ENCODE measurements at regions not wholly inside any gene's neighbourhood (a gene's known extent, or its start where the extent isn't known, plus 50 kb on each side); places are given as distances from the start of the nearest gene placed in this dataset.

- no peak for DNase-seq (ENCODE audit: low read depth in 3 of 3)
Observed at GRCh38 chr9:93900971-93901861, 53.9 kb downstream of the BARX1 start.

DNA sequence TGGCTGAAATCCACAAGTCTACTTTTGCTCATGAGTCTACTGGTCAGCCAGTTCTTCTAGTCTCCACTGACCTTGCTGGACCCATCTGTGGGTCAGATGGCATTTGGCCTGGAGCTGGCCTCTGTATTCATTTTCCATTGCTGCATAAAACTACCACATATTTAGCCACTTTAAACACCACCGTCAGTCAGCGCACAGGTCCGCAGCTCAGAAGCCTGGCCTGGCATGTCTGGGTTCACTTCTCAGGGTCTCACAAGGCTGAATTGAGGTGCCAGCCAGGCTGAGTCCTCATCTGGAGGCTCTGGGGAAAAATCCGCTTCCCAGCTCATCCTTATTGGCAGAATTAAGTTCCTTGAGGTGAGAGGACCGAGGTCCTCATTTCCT is 54.7 kb downstream of the BARX1 start:
- no peak for DNase-seq (ENCODE audit: low read depth in 3 of 3)

GRCh38 chr9:93899609-93900435 is 55.3 kb downstream of the BARX1 start:
- no peak for DNase-seq (ENCODE audit: low read depth in 3 of 3)

DNA sequence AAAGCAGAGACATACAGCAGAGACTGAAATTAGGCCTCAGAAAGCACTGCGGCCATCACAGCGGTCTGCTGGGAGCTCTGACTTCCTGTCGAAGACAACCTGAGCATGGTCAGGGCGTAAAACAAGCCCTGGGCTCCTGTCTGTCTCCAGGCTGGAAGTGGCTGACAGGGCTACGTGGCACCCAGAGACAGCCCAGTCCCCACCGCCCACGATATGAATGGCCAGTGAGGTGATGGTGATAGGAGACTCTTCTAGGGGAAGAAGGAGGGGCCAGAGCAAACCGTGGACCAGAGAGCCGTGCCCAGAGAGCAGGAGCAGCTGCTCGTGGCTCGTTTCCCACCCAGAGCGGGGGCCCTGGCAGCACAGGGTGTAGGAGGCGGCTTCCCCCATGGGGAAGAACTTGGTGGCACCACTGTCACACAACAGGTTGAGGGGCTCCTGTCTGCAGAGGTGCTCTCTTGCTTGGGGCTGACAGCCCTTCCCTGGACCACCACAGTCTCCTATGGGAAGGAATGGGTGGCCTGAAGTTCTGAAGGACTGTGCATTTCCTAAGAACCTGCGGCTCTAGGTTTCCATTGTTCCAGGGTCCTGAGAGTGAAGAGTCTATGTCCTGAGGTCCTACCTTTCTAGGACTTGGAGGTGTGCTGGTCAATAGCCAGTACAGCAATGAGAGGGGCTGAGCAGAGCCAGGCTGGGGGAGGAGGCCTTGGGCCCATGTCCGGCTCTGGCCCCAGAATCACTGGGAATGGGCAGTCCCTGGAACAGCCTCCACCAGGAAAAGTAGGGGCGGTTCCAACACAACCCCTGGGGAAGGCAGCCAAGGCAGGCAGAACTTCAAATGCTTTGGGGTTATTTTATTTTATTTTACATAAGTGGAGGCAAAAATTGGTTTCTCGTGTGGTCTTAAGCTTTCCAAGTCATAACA is 56.4 kb downstream of the BARX1 start:
- DNase-seq (ENCODE audit: low read depth in 3 of 3) = no peak

- no peak for DNase-seq (ENCODE audit: low read depth in 3 of 3)
Observed at GRCh38 chr9:93898026-93898425, 57.1 kb downstream of the BARX1 start.

GRCh38 chr9:93897075-93897970 is 57.8 kb downstream of the BARX1 start:
- no peak for DNase-seq (ENCODE audit: low read depth in 3 of 3)

GRCh38 chr9:93896496-93897033 is 58.6 kb downstream of the BARX1 start:
- no peak for DNase-seq (ENCODE audit: low read depth in 3 of 3)

DNA sequence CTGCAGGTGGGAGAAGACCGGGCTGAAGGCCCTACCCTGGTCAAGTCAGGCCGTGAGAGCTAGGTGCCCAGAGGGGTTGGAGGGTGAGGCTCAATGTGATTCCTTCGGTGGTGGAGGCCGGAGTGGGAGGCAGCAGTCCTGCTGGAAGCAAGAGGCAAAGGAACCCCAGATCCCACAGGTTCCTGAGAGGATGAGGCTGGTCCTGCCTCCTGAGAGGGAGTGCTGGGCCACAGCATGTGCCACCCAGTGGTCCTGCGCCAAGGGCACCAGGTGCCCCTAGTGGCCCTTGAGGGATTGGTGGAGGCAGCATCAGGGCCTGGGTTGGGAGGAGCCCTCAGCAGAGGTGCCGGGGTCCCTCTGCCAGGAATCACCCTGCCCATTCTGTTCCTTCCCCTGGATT is 59.1 kb downstream of the BARX1 start:
- no peak for DNase-seq (ENCODE audit: low read depth in 3 of 3)

GRCh38 chr9:93895535-93895934 is 59.6 kb downstream of the BARX1 start:
- DNase-seq (ENCODE audit: low read depth in 3 of 3) = no peak

DNA sequence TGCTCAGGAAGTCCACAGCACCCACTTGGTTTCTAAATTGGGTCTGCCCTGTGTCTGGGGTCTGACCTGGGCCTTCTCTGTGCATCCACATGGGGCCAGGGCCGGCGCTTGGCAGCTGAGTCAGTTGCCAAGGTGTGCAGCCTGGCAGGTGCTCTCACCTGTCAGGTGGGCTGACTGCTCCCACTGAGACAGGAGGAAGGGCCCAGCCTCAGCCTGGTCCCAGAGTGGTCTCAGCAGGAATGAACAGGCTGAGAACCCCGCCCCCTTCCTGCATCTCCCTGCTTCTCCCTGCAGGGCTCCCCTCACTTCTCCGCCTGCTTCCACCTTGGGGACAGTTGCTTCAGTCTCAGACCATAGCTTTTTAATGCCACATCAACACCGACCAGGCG is 60.5 kb downstream of the BARX1 start:
- DNase-seq (ENCODE audit: low read depth in 3 of 3) = no peak

GRCh38 chr9:93893899-93894690 is 61.1 kb downstream of the BARX1 start:
- no peak for DNase-seq (ENCODE audit: low read depth in 3 of 3)

DNA sequence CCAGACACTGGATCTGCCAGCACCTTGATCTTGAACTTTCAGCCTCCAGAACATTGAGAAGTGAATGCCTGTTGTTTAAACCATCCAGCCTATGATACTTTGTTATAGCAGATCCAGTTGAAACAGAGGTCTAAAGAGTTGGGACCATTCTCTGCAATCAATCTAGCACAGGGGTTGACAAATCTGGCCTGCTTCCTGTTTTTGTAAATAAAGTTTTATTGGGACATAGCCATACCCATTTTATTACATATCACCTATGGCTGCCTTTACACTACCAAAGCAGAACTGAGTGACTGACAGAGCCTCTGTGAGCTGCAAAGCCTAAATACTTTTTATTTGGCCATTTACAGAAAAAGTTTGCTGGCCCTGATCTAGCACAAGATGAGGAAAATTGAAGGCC is 62.0 kb downstream of the BARX1 start:
- no peak for DNase-seq (ENCODE audit: low read depth in 3 of 3)

GRCh38 chr9:93892748-93893147 is 62.4 kb downstream of the BARX1 start:
- DNase-seq (ENCODE audit: low read depth in 3 of 3) = no peak

GRCh38 chr9:93891549-93892310 is 63.4 kb downstream of the BARX1 start:
- no peak for DNase-seq (ENCODE audit: low read depth in 3 of 3)

GRCh38 chr9:93891050-93891449 is 64.1 kb downstream of the BARX1 start:
- no peak for DNase-seq (ENCODE audit: low read depth in 3 of 3)

GRCh38 chr9:93890436-93890935 is 64.7 kb downstream of the BARX1 start:
- DNase-seq (ENCODE audit: low read depth in 3 of 3) = no peak

DNA sequence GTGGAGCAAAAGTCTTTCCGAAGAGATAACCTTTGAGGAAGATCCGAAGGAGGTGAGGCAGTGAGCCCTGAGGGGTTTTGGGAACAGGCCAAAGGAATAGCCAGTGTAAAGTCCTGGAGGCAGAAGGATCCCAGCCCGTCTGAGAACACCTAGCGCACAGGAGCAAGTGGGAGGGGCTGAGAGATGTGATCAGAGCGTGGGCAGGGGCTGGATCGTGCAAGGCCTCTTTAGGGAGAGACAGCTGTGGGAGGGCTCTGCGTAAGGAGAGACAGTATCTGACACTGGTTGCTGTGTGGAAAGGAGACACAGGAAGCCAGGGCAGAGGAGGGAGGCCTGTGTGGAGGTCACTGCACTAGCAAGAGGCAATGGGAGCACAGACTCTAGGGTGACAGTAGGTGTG is 68.2 kb downstream of the BARX1 start:
- DNase-seq (ENCODE audit: low read depth in 3 of 3) = no peak

DNA sequence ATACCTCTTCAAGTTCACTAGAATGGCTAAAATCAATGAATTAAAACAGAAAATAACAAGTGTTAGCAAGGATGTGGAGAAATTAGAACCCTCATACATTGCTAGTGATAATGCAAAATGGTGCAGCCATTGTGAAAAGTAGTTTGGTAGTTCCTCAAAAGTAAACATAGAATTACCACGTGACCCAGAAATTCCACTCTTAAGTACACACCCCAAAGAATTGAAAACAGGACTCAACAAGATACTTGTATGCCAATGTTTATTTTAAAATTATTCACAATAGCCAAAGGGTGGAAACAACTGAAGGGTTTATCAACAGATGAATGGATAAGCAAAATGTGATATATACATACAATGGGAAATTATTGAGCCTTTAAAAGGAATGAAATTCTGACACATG is 70.3 kb downstream of the BARX1 start:
- DNase-seq (ENCODE audit: low read depth in 3 of 3) = no peak
